Parathyroid adenoma (tissue), 2 donors: ENCODE measurements at regions not wholly inside any gene's neighbourhood (a gene's known extent, or its start where the extent isn't known, plus 50 kb on each side); places are given as distances from the start of the nearest gene placed in this dataset.
"Not testable (repeated sequence)": the region's sequence is repeated elsewhere in the genome, so short reads cannot be mapped to it uniquely, and the experiment has no call there.

ENCODE experiments used
- H2AFZ ChIP-seq: fragments of 300-600 bp; sonication (generic); one replicate; pipeline ENCODE4 v1.7.0; 2017; ENCODE audit warnings: antibody characterized with exemption, mild to moderate bottlenecking
- H3K27ac ChIP-seq: fragments of 300-600 bp; sonication (generic); one replicate; pipeline ENCODE4 v1.7.0; 2017
- H3K27me3 ChIP-seq: fragments of 300-600 bp; sonication (generic); one replicate; pipeline ENCODE4 v1.7.0; 2017; ENCODE audit warnings: low read length; ENCODE audit not compliant: control insufficient read depth, insufficient read depth
- H3K36me3 ChIP-seq: fragments of 300-600 bp; sonication (generic); one replicate; pipeline ENCODE4 v1.7.0; 2017; ENCODE audit warnings: low read length; ENCODE audit not compliant: control insufficient read depth, insufficient read depth
- H3K4me1 ChIP-seq: fragments of 300-600 bp; sonication (generic); one replicate; pipeline ENCODE4 v1.7.0; 2017; ENCODE audit warnings: control low read depth
- H3K4me2 ChIP-seq: fragments of 300-600 bp; sonication (generic); one replicate; pipeline ENCODE4 v1.7.0; 2017; ENCODE audit warnings: low read length
- H3K4me3 ChIP-seq: fragments of 300-600 bp; sonication (generic); one replicate; pipeline ENCODE4 v1.7.0; 2017; ENCODE audit warnings: low read depth, low read length
- H3K79me2 ChIP-seq: fragments of 300-600 bp; sonication (generic); one replicate; pipeline ENCODE4 v1.7.0; 2017; ENCODE audit warnings: control low read depth
- H3K9ac ChIP-seq: fragments of 300-600 bp; sonication (generic); one replicate; pipeline ENCODE4 v1.7.0; 2017; ENCODE audit warnings: mild to moderate bottlenecking
- H3K9me3 ChIP-seq: fragments of 300-600 bp; sonication (generic); one replicate; pipeline ENCODE4 v1.7.0; 2017; ENCODE audit warnings: low read length; ENCODE audit not compliant: control insufficient read depth
- CTCF ChIP-seq: fragments of 300-600 bp; sonication (generic); IDR thresholded peaks from one replicate; pipeline ENCODE4 v1.7.0; 2017; ENCODE audit warnings: antibody characterized with exemption, mild to moderate bottlenecking
- donor health status: primary hyperparathyroidism.

- no peak for TF ChIP-seq CTCF
- Histone ChIP-seq H2AFZ (no peak overlapping the region), H3K4me2 (no peak overlapping the region), H3K79me2 (no peaks in the 10 kb centered on the region), H3K9me3 (no peaks in the 10 kb centered on the region), H3K4me3 (no peak overlapping the region), H3K4me1 (no peaks in the 10 kb centered on the region), H3K9ac (no peak overlapping the region), H3K27me3 (no peaks in the 10 kb centered on the region), H3K27ac (no peak overlapping the region), H3K36me3 (no peaks in the 10 kb centered on the region)
These were observed 837.4 kb upstream of the NDST4 start for GRCh38 chr4:115950806-115951205.

- not testable (repeated sequence) for H3K4me3 ChIP-seq, H3K27ac ChIP-seq, H3K4me1 ChIP-seq, H3K9me3 ChIP-seq, H3K36me3 ChIP-seq, H3K27me3 ChIP-seq, H2AFZ ChIP-seq, H3K9ac ChIP-seq, H3K4me2 ChIP-seq, H3K79me2 ChIP-seq
These were observed 836.7 kb upstream of the NDST4 start for GRCh38 chr4:115949974-115950743.

- Histone ChIP-seq H3K4me2 (no peak overlapping the region), H3K36me3 (no peaks in the 10 kb centered on the region), H3K9ac (no peak overlapping the region), H3K27ac (no peak overlapping the region), H3K9me3 (no peaks in the 10 kb centered on the region), H3K4me3 (no peak overlapping the region), H3K79me2 (no peaks in the 10 kb centered on the region), H3K4me1 (no peaks in the 10 kb centered on the region), H3K27me3 (no peaks in the 10 kb centered on the region), H2AFZ (no peak overlapping the region)
- no peak for TF ChIP-seq CTCF
These were observed 831.6 kb upstream of the NDST4 start for GRCh38 chr4:115945026-115945425.

- Histone ChIP-seq H2AFZ (no peak overlapping the region), H3K79me2 (no peaks in the 10 kb centered on the region), H3K36me3 (no peaks in the 10 kb centered on the region), H3K4me2 (no peak overlapping the region), H3K27ac (no peak overlapping the region), H3K9me3 (no peaks in the 10 kb centered on the region), H3K4me3 (no peak overlapping the region), H3K27me3 (no peaks in the 10 kb centered on the region), H3K9ac (no peak overlapping the region), H3K4me1 (no peaks in the 10 kb centered on the region)
- no peak for TF ChIP-seq CTCF
These were observed 830.9 kb upstream of the NDST4 start for GRCh38 chr4:115944146-115944905.

- Histone ChIP-seq H3K36me3 (no peaks in the 10 kb centered on the region), H3K4me1 (no peaks in the 10 kb centered on the region), H3K9me3 (no peaks in the 10 kb centered on the region), H3K9ac (no peak overlapping the region), H3K79me2 (no peaks in the 10 kb centered on the region), H3K27ac (no peak overlapping the region), H3K4me3 (no peak overlapping the region), H2AFZ (no peak overlapping the region), H3K27me3 (no peaks in the 10 kb centered on the region), H3K4me2 (no peak overlapping the region)
- no peak for TF ChIP-seq CTCF
These were observed 825.5 kb upstream of the NDST4 start for GRCh38 chr4:115938764-115939443.
